IMR-90 (cell line): ENCODE measurements at regions not wholly inside any gene's neighbourhood (a gene's known extent, or its start where the extent isn't known, plus 50 kb on each side); places are given as distances from the start of the nearest gene placed in this dataset.

Source experiments
- ATAC-seq: fragments of 200-7000 bp; cut with Tn5 transposase; 2 replicates; pipeline ENCODE4 v1.9.1; 2020; ENCODE audit warnings: low read depth, mild to moderate bottlenecking, moderate library complexity
- BruUV-seq: library from RNA; stranded (reverse); fragments of 400-500 nt; replicated peaks from 2 replicates; lab custom pipeline; 2021; lab: Mats Ljungman, UMichigan
- CTCF ChIA-PET: fragments of 300-600 bp; formaldehyde crosslinking; extraction: SDS; loops from one replicate; lab custom pipeline; 2021; ENCODE audit warnings: antibody characterized with exemption; lab: Yijun Ruan, JAX
- POLR2A ChIA-PET: fragments of 300-600 bp; sonication (Branson Sonifier 250); formaldehyde crosslinking; loops from one replicate; lab custom pipeline; 2022; ENCODE audit warnings: antibody characterized with exemption; ENCODE audit not compliant: unreplicated experiment; lab: Charles Lee
- DNase-seq: peaks from one replicate; pipeline ENCODE4 v3.0.0; 2013
- H2AFZ ChIP-seq: replicated peaks from 2 replicates; pipeline ENCODE3; 2013; ENCODE audit warnings: low read length, mild to moderate bottlenecking; ENCODE audit not compliant: poor library complexity
- H2AK5ac ChIP-seq: 2 replicates; pipeline ENCODE4 v1.6.1; 2013; ENCODE audit warnings: low read depth, low read length, inconsistent platforms
- H2AK9ac ChIP-seq: replicated peaks from 2 replicates; pipeline ENCODE3; 2013; ENCODE audit warnings: mild to moderate bottlenecking, low read depth, low read length, moderate library complexity; ENCODE audit not compliant: poor library complexity
- H2BK120ac ChIP-seq: 2 replicates; pipeline ENCODE4 v1.6.1; 2013; ENCODE audit warnings: low read depth, low read length, inconsistent platforms
- H2BK15ac ChIP-seq: 3 replicates; pipeline ENCODE4 v1.6.1; 2013; ENCODE audit warnings: low read depth, low read length, inconsistent platforms
- H2BK20ac ChIP-seq: 2 replicates; pipeline ENCODE4 v1.6.1; 2013; ENCODE audit warnings: low read depth, mild to moderate bottlenecking, inconsistent platforms, low read length, moderate library complexity
- H2BK5ac ChIP-seq: 2 replicates; pipeline ENCODE4 v1.6.1; 2013; ENCODE audit warnings: mild to moderate bottlenecking, low read depth, low read length, inconsistent platforms; ENCODE audit not compliant: poor library complexity, severe bottlenecking
- H3K14ac ChIP-seq: replicated peaks from 2 replicates; pipeline ENCODE4 v1.6.1; 2013; ENCODE audit warnings: low read depth, low read length, inconsistent platforms
- H3K18ac ChIP-seq: 2 replicates; pipeline ENCODE4 v1.6.1; 2013; ENCODE audit warnings: low read depth, low read length, control low read depth
- H3K23ac ChIP-seq: 2 replicates; pipeline ENCODE4 v1.6.1; 2013; ENCODE audit warnings: low read depth, low read length, inconsistent platforms
- H3K27ac ChIP-seq: 2 replicates; pipeline ENCODE4 v1.5.1; 2013; ENCODE audit warnings: mild to moderate bottlenecking, control low read depth, low read length; ENCODE audit not compliant: insufficient read depth
- H3K27me3 ChIP-seq: 2 replicates; pipeline ENCODE4 v1.6.1; 2013; ENCODE audit warnings: low read length; ENCODE audit not compliant: control insufficient read depth, insufficient read depth
- H3K36me3 ChIP-seq: 2 replicates; pipeline ENCODE4 v1.6.1; 2013; ENCODE audit warnings: low read length, mixed read lengths; ENCODE audit not compliant: control insufficient read depth, insufficient read depth
- H3K4ac ChIP-seq: 2 replicates; pipeline ENCODE4 v1.6.1; 2013; ENCODE audit warnings: low read depth, low read length, inconsistent platforms
- H3K4me1 ChIP-seq: 2 replicates; pipeline ENCODE4 v1.6.1; 2013; ENCODE audit warnings: low read length, mixed read lengths; ENCODE audit not compliant: control insufficient read depth, insufficient read depth
- H3K4me2 ChIP-seq: 2 replicates; pipeline ENCODE4 v1.6.1; 2013; ENCODE audit warnings: low read depth, mild to moderate bottlenecking, control low read depth, low read length, moderate library complexity
- H3K4me3 ChIP-seq: 2 replicates; pipeline ENCODE4 v1.5.1; 2013; ENCODE audit warnings: low read depth, mild to moderate bottlenecking, control low read depth, low read length, moderate library complexity; ENCODE audit not compliant: insufficient read depth
- H3K56ac ChIP-seq: 2 replicates; pipeline ENCODE4 v1.6.1; 2013; ENCODE audit warnings: low read length, inconsistent platforms; ENCODE audit not compliant: insufficient read depth; ENCODE audit errors: extremely low read depth
- H3K79me1 ChIP-seq, 2 experiments: 2 replicates each; pipeline ENCODE4 v1.6.1; 2013; ENCODE audit warnings: low read length in 2 of 2, inconsistent platforms in 1 of 2, low read depth in 1 of 2
- H3K9ac ChIP-seq: 2 replicates; pipeline ENCODE4 v1.6.1; 2013; ENCODE audit warnings: low read depth, low read length, control low read depth
- H3K9me1 ChIP-seq: 2 replicates; pipeline ENCODE4 v1.6.1; 2013; ENCODE audit warnings: low read length, inconsistent platforms; ENCODE audit not compliant: insufficient read depth
- H3K9me3 ChIP-seq: 2 replicates; pipeline ENCODE4 v1.6.1; 2013; ENCODE audit warnings: low read length; ENCODE audit not compliant: control insufficient read depth, insufficient read depth
- H4K20me1 ChIP-seq: 2 replicates; pipeline ENCODE4 v1.6.1; 2013; ENCODE audit warnings: low read length, inconsistent platforms; ENCODE audit not compliant: insufficient read depth
- H4K5ac ChIP-seq: 2 replicates; pipeline ENCODE4 v1.6.1; 2013; ENCODE audit warnings: mild to moderate bottlenecking, low read depth, low read length, control low read depth
- H4K8ac ChIP-seq, 2 experiments: 2 replicates each; pipeline ENCODE4 v1.6.1; 2013; ENCODE audit warnings: low read depth in 2 of 2, low read length in 2 of 2, control low read depth in 1 of 2, inconsistent platforms in 1 of 2
- H4K91ac ChIP-seq: 2 replicates; pipeline ENCODE4 v1.6.1; 2013; ENCODE audit warnings: low read depth, low read length, inconsistent platforms; ENCODE audit not compliant: insufficient read depth
- BHLHE40 ChIP-seq: fragments of 150-350 bp; IDR thresholded peaks from 2 replicates; pipeline ENCODE4 v1.6.1; 2016; ENCODE audit warnings: mild to moderate bottlenecking, low read depth, low read length
- CTCF ChIP-seq: conservative IDR thresholded peaks from 2 replicates; pipeline ENCODE4 v1.5.1; 2012; ENCODE audit warnings: mild to moderate bottlenecking, low read depth, low read length, improper control_type of control experiment
- NFE2L2 ChIP-seq: fragments of 150-350 bp; IDR thresholded peaks from 2 replicates; pipeline ENCODE4 v1.6.1; 2016; ENCODE audit warnings: low read depth, mild to moderate bottlenecking, low read length
- WGBS, 2 experiments: methylation state at CpG; one replicate each; pipeline versions ENCODE4 v1.1.5 to v1.1.7; 2013; ENCODE audit warnings: missing lambda C conversion rate in 2 of 2; ENCODE audit not compliant: insufficient read length in 1 of 2; ENCODE audit errors: extremely low coverage in 2 of 2; 5-methylcytosine and 5-hydroxymethylcytosine counted together
- dilution Hi-C: fragments of 300-500 bp; cut with HindIII; formaldehyde crosslinking; loops from one replicate; pipeline ENCODE4 v1.14.3; 2018; ENCODE audit warnings: low sequenced_read_pairs; ENCODE audit not compliant: unreplicated experiment
- in situ Hi-C: fragments of 300-500 bp; cut with MboI; formaldehyde crosslinking; loops from 3 replicates; pipeline ENCODE4 v1.14.3; 2019; ENCODE audit warnings: low sequenced_read_pairs, inconsistent platforms, mixed read lengths
- intact Hi-C: fragments of 100-400 bp; cut with micrococcal nuclease; formaldehyde crosslinking; loops from 2 replicates; pipeline ENCODE4 v1.10.0; 2022
- TF ChIP-seq, protein P1 (sequence below): fragments of 150-350 bp; IDR thresholded peaks from 2 replicates; pipeline ENCODE4 v1.6.1; 2017; ENCODE audit warnings: mild to moderate bottlenecking, antibody characterized with exemption, low read length, low read depth

- H3K27ac ChIP-seq: no peak overlapping the region
- no peaks in the 10 kb centered on the region for H3K9me3 ChIP-seq
- H3K9me1 ChIP-seq: peaks cover 4% of the 10 kb centered on the region
- H2AFZ ChIP-seq: no peak overlapping the region
- H2AK9ac ChIP-seq: no peak overlapping the region
- H3K4me1 ChIP-seq: peaks cover 10% of the 10 kb centered on the region
- POLR2A ChIA-PET: no interaction called here
- no peaks in the 10 kb centered on the region for H3K79me1 ChIP-seq
- no peak overlapping the region for H4K8ac ChIP-seq
- no peak for DNase-seq
- CTCF ChIA-PET: no interaction called here
- WGBS, 2 experiments: no CpG with 5 or more reads among the region's 3 CpGs
- no peak overlapping the region for H2AK5ac ChIP-seq
- in situ Hi-C loops: no loop called here
- BruUV-seq: no TSS peak
- H3K56ac ChIP-seq: no peak overlapping the region
- TF ChIP-seq CTCF: no peak
- no peak for TF ChIP-seq NFE2L2
- TF ChIP-seq BHLHE40: no peak
- TF ChIP-seq, protein P1, sequence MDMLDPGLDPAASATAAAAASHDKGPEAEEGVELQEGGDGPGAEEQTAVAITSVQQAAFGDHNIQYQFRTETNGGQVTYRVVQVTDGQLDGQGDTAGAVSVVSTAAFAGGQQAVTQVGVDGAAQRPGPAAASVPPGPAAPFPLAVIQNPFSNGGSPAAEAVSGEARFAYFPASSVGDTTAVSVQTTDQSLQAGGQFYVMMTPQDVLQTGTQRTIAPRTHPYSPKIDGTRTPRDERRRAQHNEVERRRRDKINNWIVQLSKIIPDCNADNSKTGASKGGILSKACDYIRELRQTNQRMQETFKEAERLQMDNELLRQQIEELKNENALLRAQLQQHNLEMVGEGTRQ: no peak
- no peak overlapping the region for H3K23ac ChIP-seq
- no peak overlapping the region for H3K18ac ChIP-seq
- no peak overlapping the region for H3K14ac ChIP-seq
- no peak overlapping the region for H3K4ac ChIP-seq
- dilution Hi-C loops: no loop called here
- no peak overlapping the region for H2BK120ac ChIP-seq
- H2BK20ac ChIP-seq: no peak overlapping the region
- no peak for ATAC-seq
- intact Hi-C loops: loop anchor here (5.0 kb wide), 1 partner anchor 619 kb away; no protein-coding TSS in a partner anchor
- no peak overlapping the region for H3K4me2 ChIP-seq
- H3K4me3 ChIP-seq: no peak overlapping the region
- H3K9ac ChIP-seq: no peak overlapping the region
- H4K91ac ChIP-seq: no peak overlapping the region
- no peak overlapping the region for H2BK15ac ChIP-seq
- H3K27me3 ChIP-seq: no peaks in the 10 kb centered on the region
- H4K20me1 ChIP-seq: no peaks in the 10 kb centered on the region
- no peak overlapping the region for H2BK5ac ChIP-seq
- no peaks in the 10 kb centered on the region for H3K36me3 ChIP-seq
- H4K5ac ChIP-seq: no peak overlapping the region
These were observed 137.7 kb upstream of the RBMS3 start for GRCh38 chr3:29143151-29143550.
